ENCODE measurements at regions not wholly inside any gene's neighbourhood (a gene's known extent, or its start where the extent isn't known, plus 50 kb on each side); places are given as distances from the start of the nearest gene placed in this dataset.

GRCh38 chr9:28782630-28783029 lies 1209.3 kb upstream of the C9orf72 start:
- Histone ChIP-seq H3K14ac (ENCODE audit: insufficient read depth, low read length) (no peak overlapping the region), H2BK12ac (ENCODE audit: insufficient read length, low read depth, low read length) (no peak overlapping the region), H3T11ph (ENCODE audit: low read length) (no peak overlapping the region), H3K4me1 (ENCODE audit: insufficient read depth, low read length) (no peaks in the 10 kb centered on the region; the same call in 1 of the 2 replicates), H3K4me2 (ENCODE audit: insufficient read depth, insufficient read length, low read length) (no peak overlapping the region), H3K23me2 (ENCODE audit: insufficient read length, low read depth, low read length, poor library complexity, severe bottlenecking) (no peaks in the 10 kb centered on the region), H4K91ac (ENCODE audit: insufficient read length, low read depth, low read length) (no peak overlapping the region), H3K79me1 (ENCODE audit: insufficient read depth, low read depth, low read length, poor library complexity, severe bottlenecking) (no peaks in the 10 kb centered on the region), H3K27me3 (ENCODE audit: insufficient read depth, low read length) (no peaks in the 10 kb centered on the region), H2BK20ac (ENCODE audit: low read depth, low read length, poor library complexity, severe bottlenecking) (no peak overlapping the region), H3K4ac (ENCODE audit: low read depth, low read length) (no peak overlapping the region), H2BK5ac (ENCODE audit: insufficient read length, low read length) (no peak overlapping the region), H2BK120ac (ENCODE audit: low read depth, low read length, poor library complexity, severe bottlenecking) (no peak overlapping the region), H3K56ac (ENCODE audit: insufficient read length, low read depth, low read length) (no peak overlapping the region), H2AFZ (ENCODE audit: low read length) (no peak overlapping the region), H4K5ac (ENCODE audit: insufficient read length, low read depth, low read length) (no peak overlapping the region), H3K23ac (ENCODE audit: insufficient read length, low read depth, low read length) (no peak overlapping the region), H3K9ac (ENCODE audit: extremely low read depth, insufficient read length, low read length) (no peak overlapping the region), H3K79me2 (ENCODE audit: insufficient read depth, low read length) (no peaks in the 10 kb centered on the region), H2BK15ac (ENCODE audit: low read depth, low read length) (no peak overlapping the region), H3K18ac (ENCODE audit: insufficient read length, low read depth, low read length) (no peak overlapping the region), H2AK5ac (ENCODE audit: insufficient read length, low read length) (no peak overlapping the region), H4K8ac (replicated peaks; ENCODE audit: insufficient read length, low read depth, low read length) (no peak overlapping the region), H4K20me1 (ENCODE audit: control insufficient read depth, insufficient read depth, insufficient read length) (no peaks in the 10 kb centered on the region), H3K27ac (ENCODE audit: insufficient read length, low read depth, low read length) (no peak overlapping the region), H3K9me3 (ENCODE audit: control insufficient read depth, low read depth, low read length) (no peaks in the 10 kb centered on the region)
- peak overlapping the region in 1 of 3 experiments; percentile 86; a peak in 1 of 7 replicates for H3K27ac Mint-ChIP-seq
- H3K27me3 Mint-ChIP-seq (ENCODE audit: low read depth), result no peaks in the 10 kb centered on the region
- H3K4me3 Mint-ChIP-seq, result no peak overlapping the region
- no peak for DNase-seq
- no CpG with 5 or more reads among the region's 1 CpG for WGBS (ENCODE audit: extremely low coverage, insufficient read length, low lambda C conversion rate)
- TF ChIP-seq, protein P1, sequence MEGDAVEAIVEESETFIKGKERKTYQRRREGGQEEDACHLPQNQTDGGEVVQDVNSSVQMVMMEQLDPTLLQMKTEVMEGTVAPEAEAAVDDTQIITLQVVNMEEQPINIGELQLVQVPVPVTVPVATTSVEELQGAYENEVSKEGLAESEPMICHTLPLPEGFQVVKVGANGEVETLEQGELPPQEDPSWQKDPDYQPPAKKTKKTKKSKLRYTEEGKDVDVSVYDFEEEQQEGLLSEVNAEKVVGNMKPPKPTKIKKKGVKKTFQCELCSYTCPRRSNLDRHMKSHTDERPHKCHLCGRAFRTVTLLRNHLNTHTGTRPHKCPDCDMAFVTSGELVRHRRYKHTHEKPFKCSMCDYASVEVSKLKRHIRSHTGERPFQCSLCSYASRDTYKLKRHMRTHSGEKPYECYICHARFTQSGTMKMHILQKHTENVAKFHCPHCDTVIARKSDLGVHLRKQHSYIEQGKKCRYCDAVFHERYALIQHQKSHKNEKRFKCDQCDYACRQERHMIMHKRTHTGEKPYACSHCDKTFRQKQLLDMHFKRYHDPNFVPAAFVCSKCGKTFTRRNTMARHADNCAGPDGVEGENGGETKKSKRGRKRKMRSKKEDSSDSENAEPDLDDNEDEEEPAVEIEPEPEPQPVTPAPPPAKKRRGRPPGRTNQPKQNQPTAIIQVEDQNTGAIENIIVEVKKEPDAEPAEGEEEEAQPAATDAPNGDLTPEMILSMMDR (conservative IDR thresholded peaks at IDR 0.05), result no peak
- H3K36me3 Mint-ChIP-seq (ENCODE audit: insufficient read depth in 1 of 3, low read depth in 3 of 3), result no peaks in the 10 kb centered on the region; a peak in 1 of 7 replicates
- no peaks in the 10 kb centered on the region for H3K9me3 Mint-ChIP-seq
- H3K4me1 Mint-ChIP-seq, result peaks cover 6 to 12% of the 10 kb centered on the region in 2 experiments

Measured in H9 (cell line).